Mammary epithelial cell (primary cell): ENCODE measurements at regions not wholly inside any gene's neighbourhood (a gene's known extent, or its start where the extent isn't known, plus 50 kb on each side); places are given as distances from the start of the nearest gene placed in this dataset.

Experiments
- CTCF ChIP-seq, 2 donors: IDR thresholded peaks in 1 of 2; conservative IDR thresholded peaks in 1 of 2; 2 replicates each; pipeline ENCODE4 v1.5.1; 2011 to 2012; ENCODE audit warnings: inconsistent platforms in 2 of 2, low read length in 2 of 2, mild to moderate bottlenecking in 2 of 2, control low read depth in 1 of 2, low read depth in 1 of 2; ENCODE audit not compliant: insufficient read depth in 1 of 2; ENCODE audit errors: extremely low read depth in 1 of 2
- EZH2 ChIP-seq: IDR thresholded peaks from 2 replicates; pipeline ENCODE4 v1.6.1; 2012; ENCODE audit warnings: low read length, inconsistent platforms, borderline replicate concordance

- TF ChIP-seq CTCF (conservative IDR thresholded peaks at IDR 0.05 in 1 of 2, IDR thresholded peaks at IDR 0.05 in 1 of 2; ENCODE audit: extremely low read depth in 1 of 2, insufficient read depth in 1 of 2, low read depth in 1 of 2, low read length in 2 of 2) (no peak), EZH2 (no peak)
Measured at GRCh38 chr2:118498943-118499342, 348.5 kb downstream of the EN1 start.
